ENCODE measurements at regions not wholly inside any gene's neighbourhood (a gene's known extent, or its start where the extent isn't known, plus 50 kb on each side); places are given as distances from the start of the nearest gene placed in this dataset.

DNA sequence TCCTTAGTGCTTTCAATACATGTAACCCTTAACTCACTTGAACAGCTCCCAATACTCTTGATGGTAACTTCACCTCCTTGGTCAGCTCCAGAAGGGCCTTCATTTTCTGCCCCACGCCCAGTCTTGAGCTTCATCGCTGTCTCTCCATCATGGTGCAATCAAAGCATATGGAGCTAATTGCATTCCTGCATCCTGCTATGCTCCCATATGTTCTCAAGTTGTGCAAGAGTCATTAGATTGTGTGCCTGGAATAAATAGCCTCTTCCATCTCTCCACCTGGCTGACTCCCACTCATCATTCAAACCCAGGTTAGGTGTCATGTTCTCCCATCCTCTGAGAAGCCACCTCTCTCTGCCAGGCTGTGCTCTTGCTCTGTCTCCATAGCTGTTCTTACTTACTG is 364.5 kb upstream of the RGPD4 start:
- TF ChIP-seq, protein P1, sequence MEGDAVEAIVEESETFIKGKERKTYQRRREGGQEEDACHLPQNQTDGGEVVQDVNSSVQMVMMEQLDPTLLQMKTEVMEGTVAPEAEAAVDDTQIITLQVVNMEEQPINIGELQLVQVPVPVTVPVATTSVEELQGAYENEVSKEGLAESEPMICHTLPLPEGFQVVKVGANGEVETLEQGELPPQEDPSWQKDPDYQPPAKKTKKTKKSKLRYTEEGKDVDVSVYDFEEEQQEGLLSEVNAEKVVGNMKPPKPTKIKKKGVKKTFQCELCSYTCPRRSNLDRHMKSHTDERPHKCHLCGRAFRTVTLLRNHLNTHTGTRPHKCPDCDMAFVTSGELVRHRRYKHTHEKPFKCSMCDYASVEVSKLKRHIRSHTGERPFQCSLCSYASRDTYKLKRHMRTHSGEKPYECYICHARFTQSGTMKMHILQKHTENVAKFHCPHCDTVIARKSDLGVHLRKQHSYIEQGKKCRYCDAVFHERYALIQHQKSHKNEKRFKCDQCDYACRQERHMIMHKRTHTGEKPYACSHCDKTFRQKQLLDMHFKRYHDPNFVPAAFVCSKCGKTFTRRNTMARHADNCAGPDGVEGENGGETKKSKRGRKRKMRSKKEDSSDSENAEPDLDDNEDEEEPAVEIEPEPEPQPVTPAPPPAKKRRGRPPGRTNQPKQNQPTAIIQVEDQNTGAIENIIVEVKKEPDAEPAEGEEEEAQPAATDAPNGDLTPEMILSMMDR (IDR thresholded peaks at IDR 0.05), result no peak
- no peak for TF ChIP-seq POLR2A (IDR thresholded peaks at IDR 0.05)
